LNCAP (cell line): ENCODE measurements at regions not wholly inside any gene's neighbourhood (a gene's known extent, or its start where the extent isn't known, plus 50 kb on each side); places are given as distances from the start of the nearest gene placed in this dataset.

Experiments
- TF ChIP-seq, protein P1 (sequence below): fragments of 450-650 bp; IDR thresholded peaks from 2 replicates; pipeline ENCODE4 v1.5.1; 2017; ENCODE audit warnings: mild to moderate bottlenecking

DNA sequence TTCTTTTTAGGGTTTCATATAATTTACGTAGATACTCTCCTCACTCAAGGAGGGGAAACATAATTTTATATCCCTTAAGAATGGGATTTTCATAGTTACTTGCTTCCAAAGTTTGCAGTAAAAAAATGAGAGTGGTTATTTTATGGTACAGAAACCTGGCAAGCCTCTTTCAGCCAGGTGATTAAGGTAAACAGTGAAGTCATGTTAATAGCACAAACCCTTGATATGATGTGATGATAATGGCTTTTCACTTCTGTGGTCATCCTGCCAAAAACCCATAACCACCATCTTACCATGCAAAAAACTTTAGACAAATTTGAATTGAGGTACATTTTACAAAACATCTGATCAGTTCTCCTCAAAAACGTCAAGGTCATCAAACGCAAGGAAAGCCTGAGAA, 517.8 kb downstream of the SLITRK5 start:
- TF ChIP-seq, protein P1, sequence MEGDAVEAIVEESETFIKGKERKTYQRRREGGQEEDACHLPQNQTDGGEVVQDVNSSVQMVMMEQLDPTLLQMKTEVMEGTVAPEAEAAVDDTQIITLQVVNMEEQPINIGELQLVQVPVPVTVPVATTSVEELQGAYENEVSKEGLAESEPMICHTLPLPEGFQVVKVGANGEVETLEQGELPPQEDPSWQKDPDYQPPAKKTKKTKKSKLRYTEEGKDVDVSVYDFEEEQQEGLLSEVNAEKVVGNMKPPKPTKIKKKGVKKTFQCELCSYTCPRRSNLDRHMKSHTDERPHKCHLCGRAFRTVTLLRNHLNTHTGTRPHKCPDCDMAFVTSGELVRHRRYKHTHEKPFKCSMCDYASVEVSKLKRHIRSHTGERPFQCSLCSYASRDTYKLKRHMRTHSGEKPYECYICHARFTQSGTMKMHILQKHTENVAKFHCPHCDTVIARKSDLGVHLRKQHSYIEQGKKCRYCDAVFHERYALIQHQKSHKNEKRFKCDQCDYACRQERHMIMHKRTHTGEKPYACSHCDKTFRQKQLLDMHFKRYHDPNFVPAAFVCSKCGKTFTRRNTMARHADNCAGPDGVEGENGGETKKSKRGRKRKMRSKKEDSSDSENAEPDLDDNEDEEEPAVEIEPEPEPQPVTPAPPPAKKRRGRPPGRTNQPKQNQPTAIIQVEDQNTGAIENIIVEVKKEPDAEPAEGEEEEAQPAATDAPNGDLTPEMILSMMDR, result no peak

DNA sequence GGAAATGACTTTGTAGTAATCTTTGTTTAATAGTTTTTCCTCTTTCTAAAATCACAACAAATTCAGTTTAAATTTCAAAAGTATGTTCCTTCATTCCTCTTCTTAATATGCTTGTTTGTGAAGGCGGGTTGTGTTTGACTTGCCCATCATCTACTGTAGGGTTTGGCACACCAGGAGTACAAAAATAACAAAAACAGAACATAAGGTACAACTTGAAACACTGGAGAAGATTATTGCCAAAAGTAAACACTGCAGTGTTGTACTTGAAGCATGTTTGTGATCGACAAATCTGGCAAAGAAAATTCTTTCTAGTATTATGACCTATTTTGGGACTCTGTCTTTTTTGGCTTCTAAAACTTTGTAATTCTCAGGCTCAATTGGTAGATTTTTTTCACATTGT, 518.6 kb downstream of the SLITRK5 start:
- TF ChIP-seq, protein P1, result no peak

DNA sequence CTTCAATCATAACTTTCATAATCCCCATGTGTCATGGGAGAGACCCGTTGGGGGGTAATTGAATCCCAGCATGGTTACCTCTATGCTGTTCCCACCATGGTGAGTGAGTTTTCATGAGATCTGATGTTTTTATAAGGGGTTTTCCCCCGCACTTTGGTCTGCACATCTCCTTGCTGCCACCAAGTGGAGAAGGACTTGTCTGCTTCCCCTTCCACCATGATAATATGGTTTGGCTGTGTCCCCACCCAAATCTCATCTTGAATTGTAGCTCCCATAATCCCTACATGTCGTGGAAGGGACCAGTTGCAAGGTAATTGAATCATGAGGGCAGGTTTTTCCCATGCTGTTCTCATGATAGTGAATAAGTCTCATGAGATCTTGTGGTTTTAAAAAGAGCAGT, 524.9 kb downstream of the SLITRK5 start:
- TF ChIP-seq, protein P1, result no peak

DNA sequence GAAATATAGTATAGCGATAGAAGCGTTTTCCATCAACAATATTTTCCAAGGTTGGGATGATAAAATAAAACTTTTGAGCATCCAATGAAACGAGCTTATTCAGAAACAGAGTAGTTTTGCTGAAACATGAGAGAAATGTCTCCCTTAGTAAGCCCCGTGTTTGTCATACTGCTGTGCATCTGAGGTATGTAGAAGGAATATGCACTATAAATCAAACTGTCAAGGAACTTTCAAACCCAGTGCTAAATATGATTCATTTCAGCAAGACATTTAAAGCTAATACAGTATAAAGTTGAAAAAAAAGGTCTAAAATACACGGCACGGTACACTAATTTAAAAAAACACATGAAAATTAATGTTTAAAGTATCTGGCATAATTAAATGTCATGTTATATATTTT, 546.2 kb downstream of the SLITRK5 start:
- TF ChIP-seq, protein P1, result no peak

DNA sequence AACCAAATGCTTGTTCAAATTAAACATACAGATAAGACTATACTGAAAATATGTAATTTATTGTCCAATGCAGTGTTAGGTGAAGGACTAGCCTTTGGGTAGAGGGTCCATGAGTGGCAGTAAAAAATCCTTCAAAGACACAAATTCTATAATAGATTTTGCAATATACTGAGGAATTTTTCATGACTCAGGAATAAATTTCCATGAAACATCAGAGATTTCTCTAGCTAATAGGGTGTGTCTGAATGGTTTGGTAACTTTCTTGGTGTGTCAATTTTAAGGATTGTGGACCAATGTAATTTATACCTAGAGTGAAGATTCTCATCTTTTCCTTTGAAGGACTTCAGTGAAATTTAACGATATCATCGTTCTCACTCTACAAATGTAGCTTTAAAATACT, 546.7 kb downstream of the SLITRK5 start:
- TF ChIP-seq, protein P1, result no peak

DNA sequence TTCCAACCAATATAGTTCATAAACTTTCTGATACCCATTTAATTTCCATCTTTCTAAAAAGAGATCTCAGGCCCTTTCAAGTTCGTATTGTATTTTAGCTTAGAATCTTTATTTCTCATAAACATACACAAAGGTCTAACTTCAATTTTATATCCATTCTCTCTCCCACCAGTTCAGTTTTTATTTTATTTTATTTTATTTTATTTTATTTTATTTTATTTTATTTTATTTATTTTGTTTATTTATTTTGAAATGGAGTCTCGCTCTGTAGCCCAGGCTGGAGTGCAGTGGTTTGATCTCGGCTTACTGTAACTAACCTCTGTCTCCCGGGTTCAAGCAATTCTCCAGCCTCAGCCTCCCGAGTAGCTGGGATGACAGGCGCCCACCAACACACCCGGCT, 552.8 kb downstream of the SLITRK5 start:
- TF ChIP-seq, protein P1, result no peak

DNA sequence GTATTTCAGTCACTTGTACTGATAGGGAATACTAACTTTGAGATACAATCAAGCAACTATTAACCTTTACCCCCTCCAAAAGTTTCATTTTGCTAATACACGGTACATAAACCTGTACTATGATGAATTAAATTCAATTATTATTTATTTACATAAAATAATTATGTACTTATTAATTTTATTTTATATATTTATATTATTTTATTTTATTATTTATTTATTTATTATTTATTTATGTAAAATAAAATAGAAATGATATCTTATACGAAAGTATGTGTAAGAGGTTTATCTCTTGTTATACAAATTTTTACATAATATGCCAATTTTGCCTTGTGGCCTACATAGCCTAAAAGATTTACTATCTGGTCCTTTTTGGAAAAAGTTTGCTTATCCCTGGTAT, 564.3 kb downstream of the SLITRK5 start:
- TF ChIP-seq, protein P1, result no peak

DNA sequence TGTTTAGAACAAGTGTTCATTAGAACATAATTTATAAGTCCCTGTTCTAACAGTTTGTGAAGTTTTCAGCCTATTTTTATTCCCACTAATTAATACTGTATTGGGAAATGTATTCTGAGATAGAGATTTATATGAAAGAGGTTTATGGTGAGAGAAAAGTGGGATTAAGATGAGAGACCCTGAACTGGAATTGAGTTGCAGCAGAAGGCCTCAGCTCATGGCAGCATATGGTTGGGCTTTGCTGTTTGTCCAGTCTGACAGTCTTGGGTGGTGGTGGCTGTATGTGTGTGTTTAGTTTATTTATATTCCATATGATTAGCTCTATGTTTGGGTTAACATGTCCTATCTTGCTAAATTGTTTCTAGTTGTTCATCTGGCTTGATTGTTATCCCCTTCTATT, 575.1 kb downstream of the SLITRK5 start:
- TF ChIP-seq, protein P1, result no peak
